AG04450 (cell line): ENCODE measurements at regions not wholly inside any gene's neighbourhood (a gene's known extent, or its start where the extent isn't known, plus 50 kb on each side); places are given as distances from the start of the nearest gene placed in this dataset.

Source experiments
- CTCF ChIA-PET: fragments of 300-600, 350-600 bp; formaldehyde crosslinking; extraction: SDS; loops from one replicate; lab custom pipeline; 2022; ENCODE audit warnings: antibody characterized with exemption, inconsistent platforms; lab: Charles Lee
- POLR2A ChIA-PET: fragments of 350-600 bp; formaldehyde crosslinking; extraction: SDS; loops from one replicate; lab custom pipeline; 2021; ENCODE audit warnings: antibody characterized with exemption, inconsistent platforms; lab: Yijun Ruan, JAX
- DNase-seq: peaks from one replicate; pipeline ENCODE4 v3.0.0-alpha.2; 2011; ENCODE audit warnings: low read depth, low spot score
- H3K27ac ChIP-seq: one replicate; pipeline ENCODE4 v1.5.1; 2012; ENCODE audit warnings: low read depth, low read length, control low read depth
- H3K27me3 ChIP-seq: one replicate; pipeline ENCODE4 v1.6.0; 2012; ENCODE audit warnings: low read length; ENCODE audit not compliant: control insufficient read depth, insufficient read depth
- H3K4me3 ChIP-seq: 2 replicates; pipeline ENCODE4 v1.5.1; 2011; ENCODE audit warnings: mild to moderate bottlenecking, low read depth, low read length, control low read depth
- H3K9me3 ChIP-seq: 2 replicates; pipeline ENCODE4 v1.5.1; 2012; ENCODE audit warnings: low read length; ENCODE audit not compliant: control insufficient read depth, insufficient read depth
- CTCF ChIP-seq: IDR thresholded peaks from 2 replicates; pipeline ENCODE4 v1.5.1; 2011; ENCODE audit warnings: low read depth, low read length, control low read depth, inconsistent platforms

DNA sequence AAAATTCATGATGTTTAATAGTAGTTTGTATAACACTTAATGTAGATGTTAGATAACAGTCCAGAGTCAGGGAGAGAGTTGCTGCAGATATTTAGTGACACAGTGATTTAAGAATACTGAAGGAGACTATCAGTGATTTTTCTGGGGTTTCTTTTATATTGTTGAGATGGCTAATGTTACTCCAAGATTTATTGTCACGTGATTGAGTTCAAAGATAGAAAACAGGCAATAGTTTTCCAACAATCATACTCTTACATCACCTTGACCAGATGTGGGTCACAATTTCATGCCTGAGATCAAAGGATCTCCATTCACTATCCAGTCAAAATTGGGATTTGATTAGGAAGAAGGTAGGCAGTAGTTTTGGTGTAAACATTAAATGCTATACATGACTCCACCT, 580.0 kb upstream of the ARRDC3 start:
- Histone ChIP-seq H3K27ac (no peak overlapping the region), H3K4me3 (no peak overlapping the region), H3K9me3 (no peaks in the 10 kb centered on the region), H3K27me3 (no peaks in the 10 kb centered on the region)
- TF ChIP-seq CTCF: no peak
- POLR2A ChIA-PET: no interaction called here
- DNase-seq: no peak
- CTCF ChIA-PET: no interaction called here

GRCh38 chr5:91957666-91958065, 574.5 kb upstream of the ARRDC3 start:
- CTCF ChIA-PET: no interaction called here
- TF ChIP-seq CTCF: no peak
- Histone ChIP-seq H3K9me3 (no peaks in the 10 kb centered on the region), H3K27me3 (no peaks in the 10 kb centered on the region), H3K4me3 (no peak overlapping the region), H3K27ac (no peak overlapping the region)
- no peak for DNase-seq
- POLR2A ChIA-PET: no interaction called here

DNA sequence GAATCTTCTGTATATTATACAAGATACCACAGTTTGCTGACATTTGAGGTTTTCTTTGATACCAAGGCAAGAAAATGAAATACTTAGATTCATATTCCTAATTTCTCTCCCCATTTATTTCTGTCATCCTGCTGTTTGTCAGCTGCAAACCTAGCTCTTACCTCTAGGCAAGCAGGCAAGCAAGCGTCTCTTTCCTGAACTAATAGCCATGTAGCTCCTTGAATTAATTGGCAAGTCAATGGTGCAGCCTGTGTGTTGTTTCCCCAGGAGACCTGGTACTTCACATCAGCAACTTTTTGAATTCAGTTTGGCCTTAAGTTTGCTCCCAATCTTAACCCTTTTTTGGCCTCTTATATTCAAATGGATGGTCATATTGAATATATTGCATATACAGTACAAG, 573.6 kb upstream of the ARRDC3 start:
- DNase-seq: no peak
- Histone ChIP-seq H3K27me3 (no peaks in the 10 kb centered on the region), H3K4me3 (no peak overlapping the region), H3K9me3 (no peaks in the 10 kb centered on the region), H3K27ac (no peak overlapping the region)
- CTCF ChIA-PET: interaction anchor here (0.7 kb wide), 1 partner anchor 27 kb away, joined by 3 read pairs; no protein-coding TSS in a partner anchor
- no peak for TF ChIP-seq CTCF
- POLR2A ChIA-PET: no interaction called here

- ChIA-PET CTCF (no interaction called here), POLR2A (no interaction called here)
- Histone ChIP-seq H3K4me3 (no peak overlapping the region), H3K9me3 (no peaks in the 10 kb centered on the region), H3K27me3 (no peaks in the 10 kb centered on the region), H3K27ac (no peak overlapping the region)
- DNase-seq: no peak
- TF ChIP-seq CTCF: no peak
Measured at GRCh38 chr5:91955610-91956009, 572.5 kb upstream of the ARRDC3 start.

- Histone ChIP-seq H3K27ac (no peak overlapping the region), H3K27me3 (no peaks in the 10 kb centered on the region), H3K9me3 (no peaks in the 10 kb centered on the region), H3K4me3 (no peak overlapping the region)
- no peak for DNase-seq
- TF ChIP-seq CTCF: no peak
- CTCF ChIA-PET: no interaction called here
- POLR2A ChIA-PET: no interaction called here
Measured at GRCh38 chr5:91954136-91954535, 571.0 kb upstream of the ARRDC3 start.
